PFSK-1 (cell line): ENCODE measurements at regions not wholly inside any gene's neighbourhood (a gene's known extent, or its start where the extent isn't known, plus 50 kb on each side); places are given as distances from the start of the nearest gene placed in this dataset.

Experiments used
- FOXP2 ChIP-seq: optimal IDR thresholded peaks from 2 replicates; pipeline ENCODE3; 2011; ENCODE audit warnings: borderline replicate concordance, control low read depth, inconsistent platforms; ENCODE audit not compliant: insufficient read depth; ENCODE audit errors: extremely low read length, extremely low read depth
- POLR2AphosphoS5 ChIP-seq: IDR thresholded peaks from 2 replicates; pipeline ENCODE4 v1.6.1; 2012; ENCODE audit warnings: low read depth, mild to moderate bottlenecking, control low read depth, low read length, moderate library complexity
- REST ChIP-seq, 2 experiments: IDR thresholded peaks; 2 replicates each; pipeline versions ENCODE4 v1.6.1 to v1.8.0; 2011 to 2012; ENCODE audit warnings: low read depth in 2 of 2, low read length in 2 of 2, control low read depth in 1 of 2, inconsistent platforms in 1 of 2, mild to moderate bottlenecking in 1 of 2, moderate library complexity in 1 of 2; ENCODE audit not compliant: insufficient read depth in 1 of 2
- SIN3A ChIP-seq: IDR thresholded peaks from 2 replicates; pipeline ENCODE4 v1.6.1; 2012; ENCODE audit warnings: mild to moderate bottlenecking, low read length, moderate library complexity, borderline replicate concordance; ENCODE audit not compliant: insufficient read depth
- TAF1 ChIP-seq: IDR thresholded peaks from 2 replicates; pipeline ENCODE4 v1.6.1; 2012; ENCODE audit warnings: low read length, control low read depth, borderline replicate concordance; ENCODE audit not compliant: insufficient read depth

GRCh38 chr3:72373139-72373538, 475.1 kb downstream of the SHQ1 start:
- TF ChIP-seq POLR2AphosphoS5 (no peak), TAF1 (no peak), REST (IDR thresholded peaks at IDR 0.05; ENCODE audit: insufficient read depth in 1 of 2, low read depth in 2 of 2, low read length in 2 of 2) (no peak), SIN3A (no peak), FOXP2 (no peak)

- TF ChIP-seq SIN3A (no peak), TAF1 (no peak), REST (IDR thresholded peaks at IDR 0.05; ENCODE audit: insufficient read depth in 1 of 2, low read depth in 2 of 2, low read length in 2 of 2) (no peak), FOXP2 (no peak), POLR2AphosphoS5 (no peak)
Observed at GRCh38 chr3:72372161-72372560, 476.1 kb downstream of the SHQ1 start.

GRCh38 chr3:72371431-72371830, 476.8 kb downstream of the SHQ1 start:
- TF ChIP-seq FOXP2 (no peak), TAF1 (no peak), POLR2AphosphoS5 (no peak), SIN3A (no peak), REST (IDR thresholded peaks at IDR 0.05; ENCODE audit: insufficient read depth in 1 of 2, low read depth in 2 of 2, low read length in 2 of 2) (no peak)

- TF ChIP-seq REST (IDR thresholded peaks at IDR 0.05; ENCODE audit: insufficient read depth in 1 of 2, low read depth in 2 of 2, low read length in 2 of 2) (no peak), POLR2AphosphoS5 (no peak), FOXP2 (no peak), SIN3A (no peak), TAF1 (no peak)
Observed at GRCh38 chr3:72370947-72371346, 477.3 kb downstream of the SHQ1 start.

- no peak for TF ChIP-seq TAF1
- no peak for TF ChIP-seq POLR2AphosphoS5
- TF ChIP-seq SIN3A, result no peak
- no peak for TF ChIP-seq FOXP2
- TF ChIP-seq REST (IDR thresholded peaks at IDR 0.05; ENCODE audit: insufficient read depth in 1 of 2, low read depth in 2 of 2, low read length in 2 of 2), result no peak
Observed at GRCh38 chr3:72369681-72370080, 478.6 kb downstream of the SHQ1 start.
